ENCODE measurements at regions not wholly inside any gene's neighbourhood (a gene's known extent, or its start where the extent isn't known, plus 50 kb on each side); places are given as distances from the start of the nearest gene placed in this dataset.
"Not testable (repeated sequence)": the region's sequence is repeated elsewhere in the genome, so short reads cannot be mapped to it uniquely, and the experiment has no call there.

- DNase-seq = no peak
Measured at GRCh38 chr16:60949800-60950199, 1086.4 kb downstream of the CDH8 start.

- no peak for DNase-seq
Measured at GRCh38 chr16:60945225-60945624, 1091.0 kb downstream of the CDH8 start.

GRCh38 chr16:60936189-60936588 is 1100.0 kb downstream of the CDH8 start:
- DNase-seq = not testable (repeated sequence)

- DNase-seq = no peak
Measured at GRCh38 chr16:60932600-60932999, 1103.6 kb downstream of the CDH8 start.

GRCh38 chr16:60930291-60930690 is 1105.9 kb downstream of the CDH8 start:
- no peak for DNase-seq

- DNase-seq = no peak
Measured at GRCh38 chr16:60922920-60923319, 1113.3 kb downstream of the CDH8 start.

GRCh38 chr16:60914334-60914733 is 1121.9 kb downstream of the CDH8 start:
- DNase-seq = no peak

- no peak for DNase-seq
Measured at GRCh38 chr16:60907645-60908044, 1128.6 kb downstream of the CDH8 start.

- no peak for DNase-seq
Measured at GRCh38 chr16:60905811-60906210, 1130.4 kb downstream of the CDH8 start.

- no peak for DNase-seq
Measured at GRCh38 chr16:60902114-60902513, 1134.1 kb downstream of the CDH8 start.

GRCh38 chr16:60882816-60883215 is 1153.4 kb downstream of the CDH8 start:
- no peak for DNase-seq

GRCh38 chr16:60852635-60853034 is 1183.6 kb downstream of the CDH8 start:
- no peak for DNase-seq

- DNase-seq = no peak
Measured at GRCh38 chr16:60821661-60822060, 1214.6 kb downstream of the CDH8 start.

- no peak for DNase-seq
Measured at GRCh38 chr16:60820361-60820760, 1215.9 kb downstream of the CDH8 start.

- no peak for DNase-seq
Measured at GRCh38 chr16:60818465-60818864, 1217.8 kb downstream of the CDH8 start.

GRCh38 chr16:60816461-60816860 is 1219.8 kb downstream of the CDH8 start:
- DNase-seq = no peak

- no peak for DNase-seq
Measured at GRCh38 chr16:60815865-60816264, 1220.4 kb downstream of the CDH8 start.

GRCh38 chr16:60815033-60815432 is 1221.2 kb downstream of the CDH8 start:
- DNase-seq = no peak

- DNase-seq = no peak
Measured at GRCh38 chr16:60811657-60812056, 1224.6 kb downstream of the CDH8 start.

- DNase-seq = no peak
Measured at GRCh38 chr16:60811051-60811608, 1225.1 kb downstream of the CDH8 start.

GRCh38 chr16:60810250-60810649 is 1226.0 kb downstream of the CDH8 start:
- DNase-seq = no peak

- no peak for DNase-seq
Measured at GRCh38 chr16:60792437-60792836, 1243.8 kb downstream of the CDH8 start.

GRCh38 chr16:60788631-60789030 is 1247.6 kb downstream of the CDH8 start:
- DNase-seq = no peak

GRCh38 chr16:60776281-60776680 is 1260.0 kb downstream of the CDH8 start:
- DNase-seq = no peak

- DNase-seq = no peak
Measured at GRCh38 chr16:60771138-60771537, 1265.1 kb downstream of the CDH8 start.

- DNase-seq = not testable (repeated sequence)
Measured at GRCh38 chr16:60770384-60770783, 1265.9 kb downstream of the CDH8 start.

Measured in NCI-H446 treated with DMSO at 0.1 percent for 48 hours (cell line).